ENCODE measurements at regions not wholly inside any gene's neighbourhood (a gene's known extent, or its start where the extent isn't known, plus 50 kb on each side); places are given as distances from the start of the nearest gene placed in this dataset.
A peak's percentile ranks its signal among the peaks of the same experiment; 100 is the strongest.

GRCh38 chr2:207319316-207319715 is 153.6 kb upstream of the KLF7 start:
- Histone ChIP-seq H3K27ac (no peak overlapping the region), H3K4me3 (no peak overlapping the region), H3K36me3 (no peaks in the 10 kb centered on the region), H3K4me1 (no peaks in the 10 kb centered on the region), H3K9me3 (no peaks in the 10 kb centered on the region), H3K27me3 (no peaks in the 10 kb centered on the region)
- TF ChIP-seq, protein P1, sequence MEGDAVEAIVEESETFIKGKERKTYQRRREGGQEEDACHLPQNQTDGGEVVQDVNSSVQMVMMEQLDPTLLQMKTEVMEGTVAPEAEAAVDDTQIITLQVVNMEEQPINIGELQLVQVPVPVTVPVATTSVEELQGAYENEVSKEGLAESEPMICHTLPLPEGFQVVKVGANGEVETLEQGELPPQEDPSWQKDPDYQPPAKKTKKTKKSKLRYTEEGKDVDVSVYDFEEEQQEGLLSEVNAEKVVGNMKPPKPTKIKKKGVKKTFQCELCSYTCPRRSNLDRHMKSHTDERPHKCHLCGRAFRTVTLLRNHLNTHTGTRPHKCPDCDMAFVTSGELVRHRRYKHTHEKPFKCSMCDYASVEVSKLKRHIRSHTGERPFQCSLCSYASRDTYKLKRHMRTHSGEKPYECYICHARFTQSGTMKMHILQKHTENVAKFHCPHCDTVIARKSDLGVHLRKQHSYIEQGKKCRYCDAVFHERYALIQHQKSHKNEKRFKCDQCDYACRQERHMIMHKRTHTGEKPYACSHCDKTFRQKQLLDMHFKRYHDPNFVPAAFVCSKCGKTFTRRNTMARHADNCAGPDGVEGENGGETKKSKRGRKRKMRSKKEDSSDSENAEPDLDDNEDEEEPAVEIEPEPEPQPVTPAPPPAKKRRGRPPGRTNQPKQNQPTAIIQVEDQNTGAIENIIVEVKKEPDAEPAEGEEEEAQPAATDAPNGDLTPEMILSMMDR (IDR thresholded peaks at IDR 0.05): no peak
- TF ChIP-seq POLR2A (IDR thresholded peaks at IDR 0.05): no peak
- intact Hi-C loops (cut with DNase I): no loop called here
- DNase-seq: no peak
- ATAC-seq: peak in 2 of 4 donors; percentile 12 to 64

DNA sequence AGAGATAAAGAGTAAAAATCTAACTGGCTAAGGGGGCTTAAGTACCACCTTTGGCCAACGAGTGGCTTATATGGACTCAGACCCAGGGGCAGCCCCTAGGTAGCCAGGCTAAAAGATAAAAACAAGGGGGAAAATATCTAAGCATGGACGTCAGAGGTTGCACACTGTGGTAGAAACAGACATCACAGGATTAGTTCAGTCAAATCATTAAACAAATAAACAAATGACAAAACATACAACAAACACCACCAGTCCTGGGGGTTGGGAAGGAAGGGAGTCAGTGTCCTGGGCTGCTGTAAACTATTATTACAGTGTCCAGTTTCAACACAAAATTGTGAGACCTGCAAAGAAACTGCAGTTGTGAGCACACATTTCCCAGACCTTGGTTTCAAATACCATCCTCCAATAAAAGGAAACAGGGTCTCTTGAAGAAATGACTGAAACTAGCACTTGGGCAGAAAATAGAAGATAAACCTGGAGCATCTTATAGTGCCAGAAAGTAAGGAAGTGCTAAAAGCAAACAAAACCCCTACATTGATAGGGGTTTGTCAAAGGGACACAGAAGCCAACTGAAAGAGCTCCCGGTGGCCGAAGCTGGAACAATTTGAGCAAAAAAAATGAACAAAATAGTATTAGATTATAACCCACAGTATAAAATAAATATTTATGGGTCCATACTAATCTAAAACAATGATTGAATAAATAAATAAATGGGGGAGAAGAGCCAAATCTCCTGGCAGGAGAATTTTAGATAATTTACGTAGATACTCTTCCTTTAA is 154.8 kb upstream of the KLF7 start:
- H3K4me1 ChIP-seq: no peaks in the 10 kb centered on the region
- H3K4me3 ChIP-seq: no peak overlapping the region
- no peak for ATAC-seq
- 82 to 84% (median 83%) methylated on average over 5 of the region's 5 CpGs for WGBS, 4 donors
- H3K36me3 ChIP-seq: no peaks in the 10 kb centered on the region
- H3K27me3 ChIP-seq: no peaks in the 10 kb centered on the region
- TF ChIP-seq, protein P1 (IDR thresholded peaks at IDR 0.05): no peak
- no peak for TF ChIP-seq POLR2A (IDR thresholded peaks at IDR 0.05)
- no peak overlapping the region for H3K27ac ChIP-seq
- no peak for DNase-seq
- no peaks in the 10 kb centered on the region for H3K9me3 ChIP-seq
- intact Hi-C loops (cut with DNase I): no loop called here

DNA sequence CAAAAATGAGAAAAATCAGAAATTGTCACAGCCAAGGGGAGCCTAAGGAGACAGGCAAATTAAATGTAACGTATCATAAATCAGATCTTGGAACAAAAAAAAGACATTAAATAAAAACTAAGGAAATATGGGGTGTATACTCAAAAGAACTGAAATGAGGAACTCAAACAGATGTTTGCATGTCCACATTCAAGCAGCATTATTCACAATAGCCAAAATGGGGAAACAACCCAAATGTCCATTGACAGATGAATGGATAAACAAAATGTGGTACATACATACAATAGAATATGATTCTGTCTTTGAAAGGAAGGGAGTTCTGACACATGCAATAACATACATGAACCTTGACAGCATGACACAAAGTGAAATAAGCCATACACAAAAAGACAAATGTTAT is 155.8 kb upstream of the KLF7 start:
- H3K4me1 ChIP-seq: no peaks in the 10 kb centered on the region
- H3K27me3 ChIP-seq: no peaks in the 10 kb centered on the region
- H3K4me3 ChIP-seq: no peak overlapping the region
- DNase-seq (no peak), ATAC-seq (no peak)
- no peaks in the 10 kb centered on the region for H3K36me3 ChIP-seq
- TF ChIP-seq, protein P1 (IDR thresholded peaks at IDR 0.05): no peak
- no peak for TF ChIP-seq POLR2A (IDR thresholded peaks at IDR 0.05)
- H3K27ac ChIP-seq: no peak overlapping the region
- WGBS, 4 donors: 84 to 92% (median 87%) methylated on average over 1 of the region's 1 CpG
- no peaks in the 10 kb centered on the region for H3K9me3 ChIP-seq
- intact Hi-C loops (cut with DNase I): no loop called here

- WGBS, 4 donors: 88 to 93% (median 89%) methylated on average over 1 of the region's 1 CpG
- Histone ChIP-seq H3K27ac (no peak overlapping the region), H3K9me3 (no peaks in the 10 kb centered on the region), H3K4me3 (no peak overlapping the region), H3K36me3 (no peaks in the 10 kb centered on the region), H3K4me1 (peaks cover 0 to 3% (median 0%) of the 10 kb centered on the region in 12 donors), H3K27me3 (no peaks in the 10 kb centered on the region)
- DNase-seq: no peak
- no peak for TF ChIP-seq POLR2A (IDR thresholded peaks at IDR 0.05)
- TF ChIP-seq, protein P1 (IDR thresholded peaks at IDR 0.05): no peak
- ATAC-seq: no peak
- intact Hi-C loops (cut with DNase I): no loop called here
Measured at GRCh38 chr2:207324001-207324400, 158.3 kb upstream of the KLF7 start.

Measured in heart left ventricle (tissue), 16 donors.